ENCODE measurements at regions not wholly inside any gene's neighbourhood (a gene's known extent, or its start where the extent isn't known, plus 50 kb on each side); places are given as distances from the start of the nearest gene placed in this dataset.

DNA sequence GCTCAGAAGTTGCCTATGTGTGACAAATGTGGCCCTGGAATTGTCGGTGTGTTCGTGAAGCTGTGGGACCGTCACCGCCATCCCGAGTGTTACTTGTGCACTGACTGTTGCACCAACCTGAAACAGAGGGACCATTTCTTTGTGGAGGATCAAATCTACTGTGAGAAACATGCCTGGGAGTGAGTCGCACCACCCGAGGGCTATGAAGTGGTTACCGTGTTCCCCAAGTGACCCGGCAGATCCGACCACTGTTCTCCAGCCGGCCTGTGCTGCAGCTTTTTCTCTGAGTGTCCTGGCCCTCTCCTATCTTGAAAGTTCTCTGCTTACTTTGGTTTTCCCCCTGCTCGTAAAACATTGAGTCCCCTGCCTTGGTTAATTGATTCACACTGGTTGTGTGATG lies 65.3 kb downstream of the VCPKMT start:
- Histone ChIP-seq H2BK12ac (ENCODE audit: low read depth, low read length) (no peak overlapping the region), H3K4ac (replicated peaks; ENCODE audit: insufficient read length, low read depth, low read length) (no peak overlapping the region), H3K23ac (ENCODE audit: insufficient read length) (no peak overlapping the region), H2AK5ac (ENCODE audit: low read depth, low read length) (no peak overlapping the region), H4K8ac (ENCODE audit: extremely low read depth, insufficient read depth, low read length) (no peak overlapping the region), H3K9me3 (ENCODE audit: insufficient read depth in 2 of 2, low read depth in 1 of 2, low read length in 1 of 2) (no peaks in the 10 kb centered on the region; a peak in 1 of 4 replicates), H3K27ac (ENCODE audit: low read depth, low read length) (no peak overlapping the region), H2BK5ac (ENCODE audit: low read depth, low read length) (no peak overlapping the region), H3K9ac (replicated peaks in 1 of 4; ENCODE audit: extremely low read depth in 1 of 4, low read depth in 3 of 4, low read length in 3 of 4) (no peak overlapping the region), H3K4me3 (ENCODE audit: extremely low read depth in 1 of 4, insufficient read depth in 2 of 4, low read depth in 3 of 4, low read length in 4 of 4) (no peak overlapping the region), H3K18ac (ENCODE audit: extremely low read depth, low read length) (no peak overlapping the region), H2BK20ac (ENCODE audit: low read length) (0 out of 2 replicates have a peak overlapping the region, but pooled peaks have one; percentile 48), H3K23me2 (ENCODE audit: low read depth, low read length) (no peaks in the 10 kb centered on the region), H2BK120ac (replicated peaks; ENCODE audit: low read depth, low read length) (no peak overlapping the region), H3K4me2 (ENCODE audit: insufficient read depth in 1 of 2, low read depth in 2 of 2, low read length in 2 of 2) (no peak overlapping the region), H4K20me1 (replicated peaks in 1 of 2; ENCODE audit: control insufficient read depth in 1 of 2, insufficient read depth in 2 of 2, low read length in 2 of 2) (no peaks in the 10 kb centered on the region), H3K79me2 (ENCODE audit: control insufficient read depth in 1 of 2, insufficient read depth in 2 of 2, low read length in 2 of 2) (no peaks in the 10 kb centered on the region), H3K14ac (ENCODE audit: insufficient read length) (no peak overlapping the region), H3K27me3 (replicated peaks in 1 of 4; ENCODE audit: control insufficient read depth in 3 of 4, extremely low read depth in 1 of 4, insufficient read depth in 3 of 4, low read length in 3 of 4) (no peaks in the 10 kb centered on the region), H4K5ac (ENCODE audit: insufficient read length, low read depth, low read length) (no peak overlapping the region), H2BK15ac (ENCODE audit: low read length) (no peak overlapping the region), H3K36me3 (ENCODE audit: control insufficient read depth in 2 of 4, insufficient read depth in 4 of 4, low read length in 3 of 4) (no peaks in the 10 kb centered on the region), H3K4me1 (replicated peaks in 1 of 4; ENCODE audit: control insufficient read depth in 3 of 4, insufficient read depth in 4 of 4, low read length in 3 of 4) (peaks cover 0 to 4% (median 1%) of the 10 kb centered on the region in 4 experiments; a peak in 1 of 7 replicates), H4K91ac (replicated peaks; ENCODE audit: insufficient read length, low read length) (no peak overlapping the region), H3K56ac (replicated peaks; ENCODE audit: insufficient read length, low read depth, low read length) (no peak overlapping the region), H2AFZ (ENCODE audit: low read length) (no peak overlapping the region), H3K79me1 (ENCODE audit: low read depth, low read length) (no peaks in the 10 kb centered on the region)
- FAIRE-seq (no peak), DNase-seq (ENCODE audit: low read depth in 1 of 2, low spot score in 2 of 2) (no peak)
- 90% methylated on average over 12 of the region's 12 CpGs; no CpG with 5 or more reads in 1 of the 2 experiments for WGBS, 2 experiments (ENCODE audit: extremely low coverage in 1 of 2, insufficient coverage in 1 of 2, insufficient read length in 1 of 2, insufficient replicate concordance in 2 of 2, low coverage in 1 of 2, low lambda C conversion rate in 2 of 2, missing lambda C conversion rate in 1 of 2)
- CTCF ChIA-PET (ENCODE audit: partially characterized antibody), result interaction anchor here (0.7 kb wide), 1 partner anchor 75 kb away, joined by 3 read pairs; no protein-coding TSS in a partner anchor
- POLR2A ChIA-PET (ENCODE audit: partially characterized antibody), result no interaction called here
- TF ChIP-seq SIX5 (IDR thresholded peaks at IDR 0.05; ENCODE audit: low read depth, low read length) (no peak), EZH2 (IDR thresholded peaks at IDR 0.05; ENCODE audit: low read depth, low read length, severe bottlenecking) (no peak), ASH2L (IDR thresholded peaks at IDR 0.05; ENCODE audit: low read length) (no peak), KDM1A (IDR thresholded peaks at IDR 0.05; ENCODE audit: borderline replicate concordance, low read length) (no peak), HDAC6 (IDR thresholded peaks at IDR 0.05; ENCODE audit: low read depth, low read length) (no peak), MAFK (IDR thresholded peaks at IDR 0.05; ENCODE audit: low read depth, low read length) (no peak), BACH1 (IDR thresholded peaks at IDR 0.05; ENCODE audit: low read length) (no peak), CEBPB (IDR thresholded peaks at IDR 0.05; ENCODE audit: low read depth, low read length) (no peak), TBP (IDR thresholded peaks at IDR 0.05; ENCODE audit: low read depth, low read length) (no peak), SP4 (IDR thresholded peaks at IDR 0.05; ENCODE audit: low read length) (no peak), KDM5A (IDR thresholded peaks at IDR 0.05; ENCODE audit: low read length) (no peak)
- TF ChIP-seq, protein P1, sequence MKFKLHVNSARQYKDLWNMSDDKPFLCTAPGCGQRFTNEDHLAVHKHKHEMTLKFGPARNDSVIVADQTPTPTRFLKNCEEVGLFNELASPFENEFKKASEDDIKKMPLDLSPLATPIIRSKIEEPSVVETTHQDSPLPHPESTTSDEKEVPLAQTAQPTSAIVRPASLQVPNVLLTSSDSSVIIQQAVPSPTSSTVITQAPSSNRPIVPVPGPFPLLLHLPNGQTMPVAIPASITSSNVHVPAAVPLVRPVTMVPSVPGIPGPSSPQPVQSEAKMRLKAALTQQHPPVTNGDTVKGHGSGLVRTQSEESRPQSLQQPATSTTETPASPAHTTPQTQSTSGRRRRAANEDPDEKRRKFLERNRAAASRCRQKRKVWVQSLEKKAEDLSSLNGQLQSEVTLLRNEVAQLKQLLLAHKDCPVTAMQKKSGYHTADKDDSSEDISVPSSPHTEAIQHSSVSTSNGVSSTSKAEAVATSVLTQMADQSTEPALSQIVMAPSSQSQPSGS (IDR thresholded peaks at IDR 0.05; ENCODE audit: low read length), result no peak

All from H1 (cell line).